ENCODE measurements at regions not wholly inside any gene's neighbourhood (a gene's known extent, or its start where the extent isn't known, plus 50 kb on each side); places are given as distances from the start of the nearest gene placed in this dataset.

DNA sequence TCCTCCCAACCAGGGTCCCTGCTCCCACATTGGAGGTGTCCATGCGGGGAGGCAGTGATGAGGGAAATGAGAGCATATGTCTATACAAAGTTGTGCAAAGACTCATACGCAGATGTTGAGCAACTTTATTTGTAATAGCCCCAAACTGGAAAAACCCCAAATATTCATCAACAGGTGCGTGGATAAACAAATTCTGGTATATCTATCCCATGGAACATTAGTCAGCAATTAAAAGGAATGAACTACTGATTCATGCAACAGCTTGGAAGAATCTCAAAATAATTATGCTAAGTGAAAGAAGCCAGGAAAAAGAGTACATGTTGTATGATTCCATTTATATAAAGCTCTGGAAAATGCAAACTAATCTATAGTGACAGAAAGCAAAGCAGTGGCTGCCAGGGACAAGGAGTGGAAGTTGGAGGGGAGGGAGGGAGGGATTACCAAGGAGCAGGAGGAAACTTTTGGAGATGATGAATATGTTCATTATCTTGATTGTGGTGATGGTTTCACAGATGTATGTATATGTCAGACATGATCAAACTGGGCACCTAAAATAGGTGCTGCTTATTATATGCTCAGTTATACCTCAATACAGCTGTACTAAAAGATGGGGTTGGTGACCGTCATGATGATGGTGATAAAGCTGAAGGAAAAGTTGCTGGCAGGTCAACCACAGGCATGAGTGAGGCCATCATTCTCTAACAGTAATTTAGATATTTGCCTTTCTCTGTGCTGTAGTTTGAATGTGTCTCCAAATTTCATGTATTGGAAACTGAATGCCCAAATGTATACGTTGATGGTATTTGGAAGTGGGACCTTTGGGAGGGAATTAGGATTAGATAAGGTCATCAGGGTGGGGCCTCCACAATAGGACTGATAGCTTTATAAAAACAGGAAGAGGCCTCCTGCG is 270.9 kb downstream of the CYP26B1 start (continued):
- TF ChIP-seq, protein P1, sequence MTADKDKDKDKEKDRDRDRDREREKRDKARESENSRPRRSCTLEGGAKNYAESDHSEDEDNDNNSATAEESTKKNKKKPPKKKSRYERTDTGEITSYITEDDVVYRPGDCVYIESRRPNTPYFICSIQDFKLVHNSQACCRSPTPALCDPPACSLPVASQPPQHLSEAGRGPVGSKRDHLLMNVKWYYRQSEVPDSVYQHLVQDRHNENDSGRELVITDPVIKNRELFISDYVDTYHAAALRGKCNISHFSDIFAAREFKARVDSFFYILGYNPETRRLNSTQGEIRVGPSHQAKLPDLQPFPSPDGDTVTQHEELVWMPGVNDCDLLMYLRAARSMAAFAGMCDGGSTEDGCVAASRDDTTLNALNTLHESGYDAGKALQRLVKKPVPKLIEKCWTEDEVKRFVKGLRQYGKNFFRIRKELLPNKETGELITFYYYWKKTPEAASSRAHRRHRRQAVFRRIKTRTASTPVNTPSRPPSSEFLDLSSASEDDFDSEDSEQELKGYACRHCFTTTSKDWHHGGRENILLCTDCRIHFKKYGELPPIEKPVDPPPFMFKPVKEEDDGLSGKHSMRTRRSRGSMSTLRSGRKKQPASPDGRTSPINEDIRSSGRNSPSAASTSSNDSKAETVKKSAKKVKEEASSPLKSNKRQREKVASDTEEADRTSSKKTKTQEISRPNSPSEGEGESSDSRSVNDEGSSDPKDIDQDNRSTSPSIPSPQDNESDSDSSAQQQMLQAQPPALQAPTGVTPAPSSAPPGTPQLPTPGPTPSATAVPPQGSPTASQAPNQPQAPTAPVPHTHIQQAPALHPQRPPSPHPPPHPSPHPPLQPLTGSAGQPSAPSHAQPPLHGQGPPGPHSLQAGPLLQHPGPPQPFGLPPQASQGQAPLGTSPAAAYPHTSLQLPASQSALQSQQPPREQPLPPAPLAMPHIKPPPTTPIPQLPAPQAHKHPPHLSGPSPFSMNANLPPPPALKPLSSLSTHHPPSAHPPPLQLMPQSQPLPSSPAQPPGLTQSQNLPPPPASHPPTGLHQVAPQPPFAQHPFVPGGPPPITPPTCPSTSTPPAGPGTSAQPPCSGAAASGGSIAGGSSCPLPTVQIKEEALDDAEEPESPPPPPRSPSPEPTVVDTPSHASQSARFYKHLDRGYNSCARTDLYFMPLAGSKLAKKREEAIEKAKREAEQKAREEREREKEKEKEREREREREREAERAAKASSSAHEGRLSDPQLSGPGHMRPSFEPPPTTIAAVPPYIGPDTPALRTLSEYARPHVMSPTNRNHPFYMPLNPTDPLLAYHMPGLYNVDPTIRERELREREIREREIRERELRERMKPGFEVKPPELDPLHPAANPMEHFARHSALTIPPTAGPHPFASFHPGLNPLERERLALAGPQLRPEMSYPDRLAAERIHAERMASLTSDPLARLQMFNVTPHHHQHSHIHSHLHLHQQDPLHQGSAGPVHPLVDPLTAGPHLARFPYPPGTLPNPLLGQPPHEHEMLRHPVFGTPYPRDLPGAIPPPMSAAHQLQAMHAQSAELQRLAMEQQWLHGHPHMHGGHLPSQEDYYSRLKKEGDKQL (CRISPR knock-in tag; IDR thresholded peaks at IDR 0.05; ENCODE audit: borderline replicate concordance), result no peak
- no peak for TF ChIP-seq POLR2G (IDR thresholded peaks at IDR 0.05; ENCODE audit: low read depth, low read length)
- TF ChIP-seq KDM4B (IDR thresholded peaks at IDR 0.05; ENCODE audit: borderline replicate concordance in 2 of 2, low read depth in 1 of 2), result no peak
- TF ChIP-seq, protein P2, sequence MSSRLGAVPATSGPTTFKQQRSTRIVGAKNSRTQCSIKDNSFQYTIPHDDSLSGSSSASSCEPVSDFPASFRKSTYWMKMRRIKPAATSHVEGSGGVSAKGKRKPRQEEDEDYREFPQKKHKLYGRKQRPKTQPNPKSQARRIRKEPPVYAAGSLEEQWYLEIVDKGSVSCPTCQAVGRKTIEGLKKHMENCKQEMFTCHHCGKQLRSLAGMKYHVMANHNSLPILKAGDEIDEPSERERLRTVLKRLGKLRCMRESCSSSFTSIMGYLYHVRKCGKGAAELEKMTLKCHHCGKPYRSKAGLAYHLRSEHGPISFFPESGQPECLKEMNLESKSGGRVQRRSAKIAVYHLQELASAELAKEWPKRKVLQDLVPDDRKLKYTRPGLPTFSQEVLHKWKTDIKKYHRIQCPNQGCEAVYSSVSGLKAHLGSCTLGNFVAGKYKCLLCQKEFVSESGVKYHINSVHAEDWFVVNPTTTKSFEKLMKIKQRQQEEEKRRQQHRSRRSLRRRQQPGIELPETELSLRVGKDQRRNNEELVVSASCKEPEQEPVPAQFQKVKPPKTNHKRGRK (tag; IDR thresholded peaks at IDR 0.05), result no peak
- TF ChIP-seq TAF9B (IDR thresholded peaks at IDR 0.05; ENCODE audit: partially characterized antibody), result no peak
- TF ChIP-seq DMBX1 (CRISPR knock-in tag; IDR thresholded peaks at IDR 0.05; ENCODE audit: borderline replicate concordance), result peak; percentile 21; the same call in 1 of the 2 replicates
- TF ChIP-seq, protein P3, sequence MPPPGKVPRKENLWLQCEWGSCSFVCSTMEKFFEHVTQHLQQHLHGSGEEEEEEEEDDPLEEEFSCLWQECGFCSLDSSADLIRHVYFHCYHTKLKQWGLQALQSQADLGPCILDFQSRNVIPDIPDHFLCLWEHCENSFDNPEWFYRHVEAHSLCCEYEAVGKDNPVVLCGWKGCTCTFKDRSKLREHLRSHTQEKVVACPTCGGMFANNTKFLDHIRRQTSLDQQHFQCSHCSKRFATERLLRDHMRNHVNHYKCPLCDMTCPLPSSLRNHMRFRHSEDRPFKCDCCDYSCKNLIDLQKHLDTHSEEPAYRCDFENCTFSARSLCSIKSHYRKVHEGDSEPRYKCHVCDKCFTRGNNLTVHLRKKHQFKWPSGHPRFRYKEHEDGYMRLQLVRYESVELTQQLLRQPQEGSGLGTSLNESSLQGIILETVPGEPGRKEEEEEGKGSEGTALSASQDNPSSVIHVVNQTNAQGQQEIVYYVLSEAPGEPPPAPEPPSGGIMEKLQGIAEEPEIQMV (tag; conservative IDR thresholded peaks at IDR 0.05; ENCODE audit: low read depth), result peak; percentile 65; the same call in 1 of the 2 replicates
- TF ChIP-seq, protein P4, sequence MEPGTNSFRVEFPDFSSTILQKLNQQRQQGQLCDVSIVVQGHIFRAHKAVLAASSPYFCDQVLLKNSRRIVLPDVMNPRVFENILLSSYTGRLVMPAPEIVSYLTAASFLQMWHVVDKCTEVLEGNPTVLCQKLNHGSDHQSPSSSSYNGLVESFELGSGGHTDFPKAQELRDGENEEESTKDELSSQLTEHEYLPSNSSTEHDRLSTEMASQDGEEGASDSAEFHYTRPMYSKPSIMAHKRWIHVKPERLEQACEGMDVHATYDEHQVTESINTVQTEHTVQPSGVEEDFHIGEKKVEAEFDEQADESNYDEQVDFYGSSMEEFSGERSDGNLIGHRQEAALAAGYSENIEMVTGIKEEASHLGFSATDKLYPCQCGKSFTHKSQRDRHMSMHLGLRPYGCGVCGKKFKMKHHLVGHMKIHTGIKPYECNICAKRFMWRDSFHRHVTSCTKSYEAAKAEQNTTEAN (CRISPR knock-in tag; IDR thresholded peaks at IDR 0.05), result no peak
- 0 out of 2 replicates have a peak, but pooled peaks have one; percentile 42 for TF ChIP-seq KLF6 (CRISPR knock-in tag; IDR thresholded peaks at IDR 0.05; ENCODE audit: borderline replicate concordance)
- TF ChIP-seq PYGO2 (tag; IDR thresholded peaks at IDR 0.05), result 0 out of 2 replicates have a peak, but pooled peaks have one; percentile 42
- TF ChIP-seq TAF7 (tag; IDR thresholded peaks at IDR 0.05), result no peak
- 0 out of 2 replicates have a peak, but pooled peaks have one; percentile 36 for TF ChIP-seq ZNF79 (CRISPR knock-in tag; IDR thresholded peaks at IDR 0.05; ENCODE audit: low read depth)
- TF ChIP-seq NR2C1 (IDR thresholded peaks at IDR 0.05), result no peak
- peak; percentile 40; the same call in 1 of the 2 replicates for TF ChIP-seq NR2C1 (tag; IDR thresholded peaks at IDR 0.05)
- no peak for TF ChIP-seq ARHGAP35 (IDR thresholded peaks at IDR 0.05; ENCODE audit: partially characterized antibody)

Measured in K562 (cell line).